IMR-90 (cell line): ENCODE measurements at regions not wholly inside any gene's neighbourhood (a gene's known extent, or its start where the extent isn't known, plus 50 kb on each side); places are given as distances from the start of the nearest gene placed in this dataset.

Experiments
- ATAC-seq: fragments of 200-7000 bp; cut with Tn5 transposase; 2 replicates; pipeline ENCODE4 v1.9.1; 2020; ENCODE audit warnings: low read depth, mild to moderate bottlenecking, moderate library complexity
- BruUV-seq: library from RNA; stranded (reverse); fragments of 400-500 nt; replicated peaks from 2 replicates; lab custom pipeline; 2021; lab: Mats Ljungman, UMichigan
- CTCF ChIA-PET: fragments of 300-600 bp; formaldehyde crosslinking; extraction: SDS; loops from one replicate; lab custom pipeline; 2021; ENCODE audit warnings: antibody characterized with exemption; lab: Yijun Ruan, JAX
- POLR2A ChIA-PET: fragments of 300-600 bp; sonication (Branson Sonifier 250); formaldehyde crosslinking; loops from one replicate; lab custom pipeline; 2022; ENCODE audit warnings: antibody characterized with exemption; ENCODE audit not compliant: unreplicated experiment; lab: Charles Lee
- DNase-seq: peaks from one replicate; pipeline ENCODE4 v3.0.0; 2013
- H2AFZ ChIP-seq: replicated peaks from 2 replicates; pipeline ENCODE3; 2013; ENCODE audit warnings: low read length, mild to moderate bottlenecking; ENCODE audit not compliant: poor library complexity
- H2AK5ac ChIP-seq: 2 replicates; pipeline ENCODE4 v1.6.1; 2013; ENCODE audit warnings: low read depth, low read length, inconsistent platforms
- H2AK9ac ChIP-seq: replicated peaks from 2 replicates; pipeline ENCODE3; 2013; ENCODE audit warnings: mild to moderate bottlenecking, low read depth, low read length, moderate library complexity; ENCODE audit not compliant: poor library complexity
- H2BK120ac ChIP-seq: 2 replicates; pipeline ENCODE4 v1.6.1; 2013; ENCODE audit warnings: low read depth, low read length, inconsistent platforms
- H2BK15ac ChIP-seq: 3 replicates; pipeline ENCODE4 v1.6.1; 2013; ENCODE audit warnings: low read depth, low read length, inconsistent platforms
- H2BK20ac ChIP-seq: 2 replicates; pipeline ENCODE4 v1.6.1; 2013; ENCODE audit warnings: low read depth, mild to moderate bottlenecking, inconsistent platforms, low read length, moderate library complexity
- H2BK5ac ChIP-seq: 2 replicates; pipeline ENCODE4 v1.6.1; 2013; ENCODE audit warnings: mild to moderate bottlenecking, low read depth, low read length, inconsistent platforms; ENCODE audit not compliant: poor library complexity, severe bottlenecking
- H3K14ac ChIP-seq: replicated peaks from 2 replicates; pipeline ENCODE4 v1.6.1; 2013; ENCODE audit warnings: low read depth, low read length, inconsistent platforms
- H3K18ac ChIP-seq: 2 replicates; pipeline ENCODE4 v1.6.1; 2013; ENCODE audit warnings: low read depth, low read length, control low read depth
- H3K23ac ChIP-seq: 2 replicates; pipeline ENCODE4 v1.6.1; 2013; ENCODE audit warnings: low read depth, low read length, inconsistent platforms
- H3K27ac ChIP-seq: 2 replicates; pipeline ENCODE4 v1.5.1; 2013; ENCODE audit warnings: mild to moderate bottlenecking, control low read depth, low read length; ENCODE audit not compliant: insufficient read depth
- H3K27me3 ChIP-seq: 2 replicates; pipeline ENCODE4 v1.6.1; 2013; ENCODE audit warnings: low read length; ENCODE audit not compliant: control insufficient read depth, insufficient read depth
- H3K36me3 ChIP-seq: 2 replicates; pipeline ENCODE4 v1.6.1; 2013; ENCODE audit warnings: low read length, mixed read lengths; ENCODE audit not compliant: control insufficient read depth, insufficient read depth
- H3K4ac ChIP-seq: 2 replicates; pipeline ENCODE4 v1.6.1; 2013; ENCODE audit warnings: low read depth, low read length, inconsistent platforms
- H3K4me1 ChIP-seq: 2 replicates; pipeline ENCODE4 v1.6.1; 2013; ENCODE audit warnings: low read length, mixed read lengths; ENCODE audit not compliant: control insufficient read depth, insufficient read depth
- H3K4me2 ChIP-seq: 2 replicates; pipeline ENCODE4 v1.6.1; 2013; ENCODE audit warnings: low read depth, mild to moderate bottlenecking, control low read depth, low read length, moderate library complexity
- H3K4me3 ChIP-seq: 2 replicates; pipeline ENCODE4 v1.5.1; 2013; ENCODE audit warnings: low read depth, mild to moderate bottlenecking, control low read depth, low read length, moderate library complexity; ENCODE audit not compliant: insufficient read depth
- H3K56ac ChIP-seq: 2 replicates; pipeline ENCODE4 v1.6.1; 2013; ENCODE audit warnings: low read length, inconsistent platforms; ENCODE audit not compliant: insufficient read depth; ENCODE audit errors: extremely low read depth
- H3K79me1 ChIP-seq, 2 experiments: 2 replicates each; pipeline ENCODE4 v1.6.1; 2013; ENCODE audit warnings: low read length in 2 of 2, inconsistent platforms in 1 of 2, low read depth in 1 of 2
- H3K9ac ChIP-seq: 2 replicates; pipeline ENCODE4 v1.6.1; 2013; ENCODE audit warnings: low read depth, low read length, control low read depth
- H3K9me1 ChIP-seq: 2 replicates; pipeline ENCODE4 v1.6.1; 2013; ENCODE audit warnings: low read length, inconsistent platforms; ENCODE audit not compliant: insufficient read depth
- H3K9me3 ChIP-seq: 2 replicates; pipeline ENCODE4 v1.6.1; 2013; ENCODE audit warnings: low read length; ENCODE audit not compliant: control insufficient read depth, insufficient read depth
- H4K20me1 ChIP-seq: 2 replicates; pipeline ENCODE4 v1.6.1; 2013; ENCODE audit warnings: low read length, inconsistent platforms; ENCODE audit not compliant: insufficient read depth
- H4K5ac ChIP-seq: 2 replicates; pipeline ENCODE4 v1.6.1; 2013; ENCODE audit warnings: mild to moderate bottlenecking, low read depth, low read length, control low read depth
- H4K8ac ChIP-seq, 2 experiments: 2 replicates each; pipeline ENCODE4 v1.6.1; 2013; ENCODE audit warnings: low read depth in 2 of 2, low read length in 2 of 2, control low read depth in 1 of 2, inconsistent platforms in 1 of 2
- H4K91ac ChIP-seq: 2 replicates; pipeline ENCODE4 v1.6.1; 2013; ENCODE audit warnings: low read depth, low read length, inconsistent platforms; ENCODE audit not compliant: insufficient read depth
- MAFK ChIP-seq: IDR thresholded peaks from 2 replicates; pipeline ENCODE4 v1.6.1; 2012; ENCODE audit warnings: low read depth, low read length, improper control_type of control experiment
- POLR2A ChIP-seq: IDR thresholded peaks from 2 replicates; pipeline ENCODE4 v1.6.1; 2012; ENCODE audit warnings: mild to moderate bottlenecking, low read depth, low read length
- SMC3 ChIP-seq: fragments of 150-350 bp; IDR thresholded peaks from 2 replicates; pipeline ENCODE4 v1.6.1; 2016; ENCODE audit warnings: low read depth, mild to moderate bottlenecking, antibody characterized with exemption, low read length, moderate library complexity
- USF2 ChIP-seq: fragments of 150-350 bp; IDR thresholded peaks from 2 replicates; pipeline ENCODE4 v1.6.1; 2017; ENCODE audit warnings: mild to moderate bottlenecking, antibody characterized with exemption, low read length, low read depth
- dilution Hi-C: fragments of 300-500 bp; cut with HindIII; formaldehyde crosslinking; loops from one replicate; pipeline ENCODE4 v1.14.3; 2018; ENCODE audit warnings: low sequenced_read_pairs; ENCODE audit not compliant: unreplicated experiment
- in situ Hi-C: fragments of 300-500 bp; cut with MboI; formaldehyde crosslinking; loops from 3 replicates; pipeline ENCODE4 v1.14.3; 2019; ENCODE audit warnings: low sequenced_read_pairs, inconsistent platforms, mixed read lengths
- intact Hi-C: fragments of 100-400 bp; cut with micrococcal nuclease; formaldehyde crosslinking; loops from 2 replicates; pipeline ENCODE4 v1.10.0; 2022

- no peak overlapping the region for H4K8ac ChIP-seq
- no peak overlapping the region for H3K18ac ChIP-seq
- H4K91ac ChIP-seq = no peak overlapping the region
- TF ChIP-seq MAFK (no peak), POLR2A (no peak), USF2 (no peak), SMC3 (no peak)
- no TSS peak for BruUV-seq
- H3K27ac ChIP-seq = no peak overlapping the region
- H3K56ac ChIP-seq = no peak overlapping the region
- peaks cover 14% of the 10 kb centered on the region for H3K27me3 ChIP-seq
- H3K4me2 ChIP-seq = no peak overlapping the region
- no peak overlapping the region for H2AK9ac ChIP-seq
- DNase-seq (no peak), ATAC-seq (no peak)
- no peaks in the 10 kb centered on the region for H4K20me1 ChIP-seq
- H2BK120ac ChIP-seq = no peak overlapping the region
- in situ Hi-C loops = loop anchor here (25.0 kb wide), 1 partner anchor 482 kb away; the partner anchor contains the start of gene FOXF2
- no peaks in the 10 kb centered on the region; the same call in 1 of the 2 replicates for H3K4me1 ChIP-seq
- H3K14ac ChIP-seq = no peak overlapping the region
- dilution Hi-C loops = no loop called here
- intact Hi-C loops = no loop called here
- H3K9me1 ChIP-seq = no peaks in the 10 kb centered on the region
- H2AFZ ChIP-seq = no peak overlapping the region
- no peaks in the 10 kb centered on the region for H3K9me3 ChIP-seq
- no peak overlapping the region for H3K4me3 ChIP-seq
- H4K5ac ChIP-seq = no peak overlapping the region
- no peaks in the 10 kb centered on the region for H3K79me1 ChIP-seq
- CTCF ChIA-PET = no interaction called here
- no peak overlapping the region for H3K23ac ChIP-seq
- no peaks in the 10 kb centered on the region for H3K36me3 ChIP-seq
- H2BK15ac ChIP-seq = no peak overlapping the region
- no peak overlapping the region for H2BK20ac ChIP-seq
- POLR2A ChIA-PET = no interaction called here
- no peak overlapping the region for H3K4ac ChIP-seq
- H3K9ac ChIP-seq = no peak overlapping the region
- H2BK5ac ChIP-seq = no peak overlapping the region
- H2AK5ac ChIP-seq = no peak overlapping the region
Observed at GRCh38 chr6:905556-905955, 212.6 kb upstream of the EXOC2 start.
